HG03457 (cell line): ENCODE measurements at regions not wholly inside any gene's neighbourhood (a gene's known extent, or its start where the extent isn't known, plus 50 kb on each side); places are given as distances from the start of the nearest gene placed in this dataset.
"Not testable (repeated sequence)": the region's sequence is repeated elsewhere in the genome, so short reads cannot be mapped to it uniquely, and the experiment has no call there.

ENCODE experiments used
- ATAC-seq: cut with Tn5 transposase; IDR thresholded peaks from one replicate; pipeline ENCODE4 v1.9.1; 2021; ENCODE audit warnings: moderate number of reproducible peaks; ENCODE audit not compliant: unreplicated experiment

DNA sequence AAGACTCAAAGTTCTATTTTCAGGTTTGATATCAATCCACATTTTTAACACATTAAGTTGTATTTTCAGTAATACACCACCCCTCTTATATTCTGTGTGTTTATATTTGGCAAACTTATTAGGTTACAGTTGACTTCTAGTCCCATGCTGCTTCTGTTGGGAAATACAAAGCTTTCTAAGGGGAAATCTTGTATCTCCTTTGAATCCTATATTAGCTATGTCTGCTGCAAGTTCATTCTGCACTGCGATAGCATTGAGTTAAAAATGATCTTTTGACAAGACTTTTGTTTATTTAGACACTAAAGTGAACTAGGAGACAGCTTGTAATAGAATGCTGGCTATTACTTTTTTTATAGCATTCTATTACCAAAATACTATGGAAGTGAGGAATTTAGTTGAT, 625.1 kb upstream of the ANKRD30A start:
- ATAC-seq: no peak

DNA sequence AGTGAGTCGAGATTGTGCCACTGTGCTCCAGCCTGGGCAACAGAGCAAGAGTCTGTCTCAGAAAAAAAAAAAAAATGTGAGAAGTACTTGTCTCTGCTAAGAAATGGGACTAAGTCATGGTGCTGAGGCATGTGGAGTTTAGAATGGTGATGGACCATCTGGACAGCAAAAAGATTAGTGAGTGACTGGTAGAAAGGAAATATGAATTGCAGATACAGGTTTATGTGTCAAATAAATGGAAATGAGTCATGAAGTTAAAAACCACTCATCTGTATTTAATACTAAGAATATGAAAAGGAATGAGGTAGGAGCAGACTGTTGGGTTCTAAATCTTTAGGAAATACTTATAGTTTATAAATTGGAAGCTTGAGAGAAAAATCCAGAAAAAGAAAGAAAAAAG, 625.7 kb upstream of the ANKRD30A start:
- no peak for ATAC-seq

GRCh38 chr10:36496758-36497157, 628.6 kb upstream of the ANKRD30A start:
- no peak for ATAC-seq

DNA sequence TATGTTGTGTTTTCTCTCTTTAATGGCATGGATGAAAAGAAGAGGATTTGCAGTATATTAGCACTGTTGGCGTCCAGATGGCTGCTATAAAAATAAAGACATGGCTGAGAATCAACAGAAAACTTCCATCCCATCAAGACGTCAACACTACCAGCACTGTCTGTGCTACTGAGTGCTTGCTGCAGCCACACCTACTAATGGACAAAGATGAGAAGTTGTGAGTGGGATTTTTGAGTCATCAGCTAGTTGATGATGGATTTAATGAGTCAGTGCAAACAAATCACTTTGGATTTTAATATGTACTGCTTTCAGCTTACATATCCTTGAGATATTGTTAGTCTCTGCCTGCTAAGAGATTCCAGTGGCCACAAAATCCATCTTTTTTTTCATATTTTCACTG, 631.0 kb upstream of the ANKRD30A start:
- ATAC-seq: no peak

DNA sequence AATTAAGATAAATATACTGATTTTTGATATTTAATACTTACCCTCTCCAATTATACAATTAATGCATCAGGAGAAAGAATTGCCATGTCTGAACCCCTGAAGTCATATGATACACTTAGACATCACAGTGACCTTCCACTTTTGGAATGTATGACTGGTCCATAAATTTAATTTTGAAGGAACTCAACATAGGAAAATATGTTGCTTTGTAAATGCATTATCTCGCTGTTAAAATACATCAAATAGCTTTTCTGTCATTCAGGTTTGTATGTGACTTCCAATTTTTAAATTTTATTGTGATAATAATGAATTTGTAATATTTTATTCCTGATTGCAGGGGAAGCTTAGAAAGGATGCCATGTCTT, 631.9 kb upstream of the ANKRD30A start:
- no peak for ATAC-seq

DNA sequence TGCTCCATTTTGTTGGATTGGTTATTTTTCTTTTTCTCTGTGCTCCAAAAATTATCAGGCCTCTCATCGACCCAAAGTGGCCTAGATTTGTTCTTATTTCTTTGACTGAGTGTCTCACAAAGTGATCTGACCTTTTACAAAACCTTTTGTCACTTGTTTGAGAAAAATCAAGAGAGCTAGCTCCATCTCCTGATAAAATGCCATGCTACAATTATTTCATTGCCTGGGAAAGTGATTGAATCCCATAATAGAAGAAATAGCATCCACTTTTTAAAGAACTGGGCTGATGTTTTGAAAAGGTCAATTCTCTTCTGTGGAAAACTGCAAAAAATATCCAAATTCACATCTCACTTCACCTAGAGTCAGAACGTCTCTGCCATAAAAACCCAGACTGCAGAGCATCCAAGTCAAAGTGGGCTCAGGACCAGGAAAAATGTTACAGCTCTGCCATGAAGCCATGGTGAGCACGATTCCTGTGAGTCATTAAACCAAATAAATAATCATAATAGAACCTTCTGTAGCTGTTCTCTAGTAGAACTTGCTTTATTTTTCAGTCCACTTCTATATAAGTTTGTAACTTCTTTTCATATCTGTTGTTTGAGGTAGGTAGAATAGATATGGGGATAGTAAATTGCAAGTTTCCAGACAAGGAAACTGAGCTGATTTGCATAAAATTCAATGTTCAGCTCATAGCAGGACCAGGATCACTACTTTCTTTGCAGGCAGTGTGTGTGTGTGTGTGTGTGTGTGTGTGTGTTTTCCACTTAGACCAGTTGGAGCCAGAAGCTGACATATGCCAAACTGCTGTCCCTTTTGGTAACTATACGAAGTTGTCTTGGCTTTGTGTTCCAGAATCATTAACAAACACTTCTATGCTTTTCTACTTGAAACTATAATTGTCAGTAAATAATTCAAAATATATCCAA, 632.5 kb upstream of the ANKRD30A start:
- no peak for ATAC-seq

- no peak for ATAC-seq
Observed at GRCh38 chr10:36491926-36492325, 633.5 kb upstream of the ANKRD30A start.

DNA sequence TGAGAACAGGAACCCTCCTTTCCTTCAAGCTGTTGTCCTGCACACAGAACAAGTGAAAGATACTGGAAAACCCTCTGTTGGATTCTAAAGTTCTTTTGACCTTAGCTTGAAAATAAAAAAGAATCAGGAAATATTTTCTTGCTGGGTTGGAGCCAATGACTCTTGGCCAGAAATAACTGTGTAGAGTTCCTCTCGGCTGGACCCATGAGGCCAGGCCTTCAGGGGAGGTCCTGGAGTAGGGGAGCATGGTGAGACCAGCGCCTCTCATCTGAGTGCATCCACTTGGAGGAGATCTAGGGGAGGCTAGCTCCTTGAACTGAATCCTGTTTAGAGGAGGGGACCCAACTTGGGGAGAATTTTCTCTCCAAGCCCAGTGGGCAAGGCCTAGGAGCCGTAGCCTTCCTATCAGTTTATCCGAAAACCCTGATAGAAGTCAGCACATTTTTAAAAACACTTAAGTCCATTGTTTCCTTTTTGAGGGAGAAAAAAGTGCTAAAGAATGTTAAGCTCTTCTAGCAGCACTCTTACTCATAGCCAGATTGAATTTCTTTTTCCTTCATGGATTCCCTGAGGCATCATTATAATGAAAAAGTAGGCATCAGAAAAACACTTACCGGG, 635.7 kb upstream of the ANKRD30A start:
- no peak for ATAC-seq

- no peak for ATAC-seq
Observed at GRCh38 chr10:36489181-36489580, 636.2 kb upstream of the ANKRD30A start.

- ATAC-seq: no peak
Observed at GRCh38 chr10:36488579-36488978, 636.8 kb upstream of the ANKRD30A start.

DNA sequence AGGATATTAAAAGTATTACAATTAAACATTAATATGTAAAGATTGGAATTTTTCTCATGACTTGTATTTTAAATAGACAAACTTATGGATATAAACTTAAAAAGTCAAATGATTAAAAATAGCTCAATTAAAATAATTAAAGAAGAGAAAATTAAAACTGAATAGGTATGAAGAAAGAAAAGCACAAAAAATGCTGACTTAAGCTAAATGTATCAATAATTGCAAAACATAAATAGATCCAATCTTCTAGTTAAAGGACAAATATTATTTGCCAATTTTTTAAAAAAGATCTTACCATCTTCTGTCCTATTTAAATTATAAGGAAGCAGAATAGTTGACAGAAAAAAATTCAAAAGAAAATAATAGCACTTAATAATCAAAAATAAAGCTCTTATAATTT, 646.3 kb upstream of the ANKRD30A start:
- no peak for ATAC-seq

GRCh38 chr10:36476399-36476798, 649.0 kb upstream of the ANKRD30A start:
- ATAC-seq: no peak

DNA sequence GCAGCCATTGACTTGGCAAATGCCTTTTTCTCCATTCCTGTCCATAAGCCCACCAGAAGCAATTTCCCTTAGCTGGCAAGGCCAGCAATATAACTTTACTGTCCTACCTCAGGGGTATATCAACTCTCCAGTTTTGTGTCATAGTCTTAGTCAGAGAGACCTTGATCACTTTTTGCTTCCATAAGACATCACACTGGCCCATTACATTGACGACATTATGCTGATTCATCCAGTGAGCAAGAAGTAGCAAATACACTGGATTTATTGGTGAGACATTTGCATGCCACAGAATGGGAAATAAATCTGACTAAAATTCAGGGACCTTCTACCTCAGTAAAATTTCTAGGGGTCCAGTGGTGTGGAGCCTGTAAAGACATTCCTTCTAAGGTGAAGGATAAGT, 649.7 kb upstream of the ANKRD30A start:
- no peak for ATAC-seq

DNA sequence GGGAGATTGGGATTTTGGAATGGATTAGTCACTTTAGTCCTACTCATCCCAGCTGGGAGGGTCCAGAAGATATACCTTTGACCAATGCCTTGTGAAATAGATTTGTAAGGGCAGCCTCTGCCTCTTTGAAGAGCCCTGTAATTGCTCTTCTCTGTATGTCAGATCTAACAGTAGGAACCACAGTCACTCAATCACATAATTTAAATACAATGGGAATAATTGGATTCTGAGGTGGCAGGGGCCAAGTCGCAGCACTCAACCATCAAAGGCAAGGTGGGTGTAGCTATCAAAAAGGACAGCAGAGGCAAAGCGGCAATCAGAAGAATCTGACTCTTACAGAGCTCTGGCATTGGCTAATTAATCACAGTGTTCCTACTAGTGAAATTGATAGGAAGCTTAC, 650.9 kb upstream of the ANKRD30A start:
- no peak for ATAC-seq

DNA sequence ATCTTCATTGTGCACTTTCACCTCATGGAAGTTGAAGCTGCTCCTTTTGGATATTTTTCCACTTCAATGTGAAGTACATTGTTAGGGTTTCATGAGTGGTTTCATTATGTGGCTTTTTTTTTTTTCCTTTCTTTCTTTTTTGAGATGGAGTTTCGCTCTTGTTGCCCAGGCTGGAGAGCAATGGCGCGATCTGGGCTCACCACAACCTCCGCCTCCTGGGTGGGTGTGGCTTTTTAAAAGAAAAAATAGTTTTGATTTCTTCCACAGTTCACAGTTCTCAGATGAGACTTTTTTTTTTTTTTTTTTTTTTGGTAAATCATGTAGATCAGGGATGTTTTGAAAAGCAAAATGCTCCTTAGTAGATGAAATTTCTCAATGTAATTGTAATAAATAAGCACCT, 652.3 kb upstream of the ANKRD30A start:
- ATAC-seq: no peak

GRCh38 chr10:36469585-36469984, 655.8 kb upstream of the ANKRD30A start:
- no peak for ATAC-seq

GRCh38 chr10:36468620-36469019, 656.8 kb upstream of the ANKRD30A start:
- no peak for ATAC-seq

DNA sequence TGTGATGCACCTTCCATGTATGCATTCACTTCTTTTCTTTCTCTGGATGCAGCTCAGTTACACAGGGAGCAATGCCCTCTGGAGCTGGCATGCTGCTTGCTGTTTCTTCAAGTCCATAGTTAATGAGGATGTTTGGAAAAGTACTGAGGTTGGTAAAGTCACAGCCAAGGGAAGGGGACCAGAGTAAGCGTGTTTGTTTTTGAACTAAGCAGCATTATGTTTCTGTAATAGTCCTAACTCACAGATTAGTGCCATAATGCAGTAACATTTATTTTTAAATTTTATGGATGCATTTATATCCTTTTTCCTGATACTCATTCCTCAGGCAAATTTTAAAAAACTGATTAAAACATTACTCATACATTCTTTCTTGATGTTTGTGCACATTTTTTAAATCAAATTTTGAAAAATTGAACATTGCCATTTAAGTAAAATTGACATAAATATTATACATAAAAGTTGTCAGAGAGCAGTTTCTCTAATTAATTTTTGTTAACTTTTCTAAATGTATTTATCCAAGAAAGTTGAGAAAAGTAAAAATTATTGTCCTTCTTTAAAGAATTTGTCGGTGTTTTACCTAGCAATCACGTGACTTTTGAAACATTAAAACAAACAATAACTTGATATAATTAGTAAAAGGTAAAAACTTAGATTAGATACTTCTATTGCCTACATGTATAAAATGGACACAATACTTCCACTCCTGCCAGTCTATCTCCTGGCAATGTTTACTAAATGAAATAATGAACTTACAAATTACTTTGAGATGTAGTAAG, 659.6 kb upstream of the ANKRD30A start:
- no peak for ATAC-seq

GRCh38 chr10:36464291-36464690, 661.1 kb upstream of the ANKRD30A start:
- no peak for ATAC-seq

- no peak for ATAC-seq
Observed at GRCh38 chr10:36463390-36463789, 662.0 kb upstream of the ANKRD30A start.

GRCh38 chr10:36462194-36462593, 663.2 kb upstream of the ANKRD30A start:
- no peak for ATAC-seq

GRCh38 chr10:36458437-36458836, 667.0 kb upstream of the ANKRD30A start:
- not testable (repeated sequence) for ATAC-seq
